ENCODE measurements at regions not wholly inside any gene's neighbourhood (a gene's known extent, or its start where the extent isn't known, plus 50 kb on each side); places are given as distances from the start of the nearest gene placed in this dataset.

DNA sequence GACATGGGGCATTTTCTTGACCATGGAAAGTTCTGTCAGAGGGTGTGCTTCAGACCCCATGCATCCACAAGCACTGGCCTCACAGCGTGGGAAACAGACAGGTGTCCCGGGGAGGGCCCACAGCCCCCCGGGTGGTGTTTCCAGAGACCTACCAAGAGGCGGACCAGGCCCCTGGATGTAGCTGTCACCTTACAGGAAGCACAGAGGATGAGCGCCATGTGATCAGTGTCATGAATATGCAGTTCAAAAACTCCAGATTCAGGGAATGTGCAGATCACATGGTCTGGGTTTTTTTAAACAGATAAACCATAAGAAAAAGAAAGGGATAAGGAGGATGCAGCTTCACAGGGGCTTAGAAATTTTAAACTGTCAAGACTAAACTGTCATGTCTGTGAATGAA, 61.0 kb upstream of the SPATA13 start:
- TF ChIP-seq, protein P1, sequence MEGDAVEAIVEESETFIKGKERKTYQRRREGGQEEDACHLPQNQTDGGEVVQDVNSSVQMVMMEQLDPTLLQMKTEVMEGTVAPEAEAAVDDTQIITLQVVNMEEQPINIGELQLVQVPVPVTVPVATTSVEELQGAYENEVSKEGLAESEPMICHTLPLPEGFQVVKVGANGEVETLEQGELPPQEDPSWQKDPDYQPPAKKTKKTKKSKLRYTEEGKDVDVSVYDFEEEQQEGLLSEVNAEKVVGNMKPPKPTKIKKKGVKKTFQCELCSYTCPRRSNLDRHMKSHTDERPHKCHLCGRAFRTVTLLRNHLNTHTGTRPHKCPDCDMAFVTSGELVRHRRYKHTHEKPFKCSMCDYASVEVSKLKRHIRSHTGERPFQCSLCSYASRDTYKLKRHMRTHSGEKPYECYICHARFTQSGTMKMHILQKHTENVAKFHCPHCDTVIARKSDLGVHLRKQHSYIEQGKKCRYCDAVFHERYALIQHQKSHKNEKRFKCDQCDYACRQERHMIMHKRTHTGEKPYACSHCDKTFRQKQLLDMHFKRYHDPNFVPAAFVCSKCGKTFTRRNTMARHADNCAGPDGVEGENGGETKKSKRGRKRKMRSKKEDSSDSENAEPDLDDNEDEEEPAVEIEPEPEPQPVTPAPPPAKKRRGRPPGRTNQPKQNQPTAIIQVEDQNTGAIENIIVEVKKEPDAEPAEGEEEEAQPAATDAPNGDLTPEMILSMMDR (IDR thresholded peaks at IDR 0.05), result no peak
- no peak for TF ChIP-seq POLR2A (IDR thresholded peaks at IDR 0.05)

All from stomach (tissue), 4 donors.